Testis (tissue), 2 donors: ENCODE measurements at regions not wholly inside any gene's neighbourhood (a gene's known extent, or its start where the extent isn't known, plus 50 kb on each side); places are given as distances from the start of the nearest gene placed in this dataset.

Experiments
- CTCF ChIP-seq, 3 experiments: fragments of 450-650 bp in 2 of 3; fragments of 200-600 bp in 1 of 3; sonication (generic) in 1 of 3; IDR thresholded peaks; one replicate each; pipeline ENCODE4 v1.5.1; 2016 to 2019; ENCODE audit warnings: antibody characterized with exemption in 3 of 3, mild to moderate bottlenecking in 2 of 3, moderate library complexity in 1 of 3
- POLR2A ChIP-seq: fragments of 450-650 bp; IDR thresholded peaks from one replicate; pipeline ENCODE4 v1.6.1; 2017; ENCODE audit warnings: antibody characterized with exemption, mild to moderate bottlenecking, moderate library complexity

GRCh38 chr13:24619282-24619681 is 60.9 kb upstream of the ATP12A start:
- no peak for TF ChIP-seq CTCF (IDR thresholded peaks at IDR 0.05)
- TF ChIP-seq POLR2A = no peak
